ENCODE measurements at regions not wholly inside any gene's neighbourhood (a gene's known extent, or its start where the extent isn't known, plus 50 kb on each side); places are given as distances from the start of the nearest gene placed in this dataset.
"Not testable (repeated sequence)": the region's sequence is repeated elsewhere in the genome, so short reads cannot be mapped to it uniquely, and the experiment has no call there.

DNA sequence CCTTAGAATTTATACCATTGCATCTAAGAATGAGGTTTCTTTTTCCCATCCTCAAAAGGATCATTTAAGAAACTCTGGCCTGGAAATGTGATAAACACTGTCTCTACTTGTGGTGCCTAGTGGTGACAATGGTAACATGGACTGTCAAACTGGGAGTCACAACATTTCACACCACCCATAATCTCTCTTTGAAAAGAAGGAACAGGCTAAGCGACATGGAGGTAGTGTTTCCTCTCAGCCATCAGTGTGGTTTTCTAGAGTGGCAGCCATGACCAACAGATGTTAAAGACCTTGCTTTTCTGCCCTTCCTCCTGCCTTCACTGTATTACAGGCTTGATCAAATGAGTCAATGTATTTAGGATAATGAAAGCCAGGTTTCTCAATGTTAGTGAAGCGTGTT is 283.1 kb upstream of the STAC start:
- DNase-seq, result no peak

DNA sequence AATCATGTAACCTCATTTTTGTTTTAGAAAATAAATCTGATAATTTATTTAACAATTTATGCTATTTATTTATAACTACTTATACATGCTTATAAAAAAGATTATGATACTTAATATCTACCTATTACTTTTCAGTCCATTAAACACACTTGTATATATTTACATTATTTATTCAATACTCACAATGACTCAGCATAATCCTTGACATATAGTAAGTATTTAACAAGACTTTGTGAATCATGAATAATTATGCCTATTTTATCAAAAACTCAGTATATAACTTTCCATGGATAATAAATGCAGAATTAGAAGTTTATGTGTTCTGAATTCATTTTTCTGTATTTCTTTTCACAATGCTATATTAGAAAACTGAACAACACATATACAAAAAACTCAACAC is 266.0 kb upstream of the STAC start:
- DNase-seq, result no peak

DNA sequence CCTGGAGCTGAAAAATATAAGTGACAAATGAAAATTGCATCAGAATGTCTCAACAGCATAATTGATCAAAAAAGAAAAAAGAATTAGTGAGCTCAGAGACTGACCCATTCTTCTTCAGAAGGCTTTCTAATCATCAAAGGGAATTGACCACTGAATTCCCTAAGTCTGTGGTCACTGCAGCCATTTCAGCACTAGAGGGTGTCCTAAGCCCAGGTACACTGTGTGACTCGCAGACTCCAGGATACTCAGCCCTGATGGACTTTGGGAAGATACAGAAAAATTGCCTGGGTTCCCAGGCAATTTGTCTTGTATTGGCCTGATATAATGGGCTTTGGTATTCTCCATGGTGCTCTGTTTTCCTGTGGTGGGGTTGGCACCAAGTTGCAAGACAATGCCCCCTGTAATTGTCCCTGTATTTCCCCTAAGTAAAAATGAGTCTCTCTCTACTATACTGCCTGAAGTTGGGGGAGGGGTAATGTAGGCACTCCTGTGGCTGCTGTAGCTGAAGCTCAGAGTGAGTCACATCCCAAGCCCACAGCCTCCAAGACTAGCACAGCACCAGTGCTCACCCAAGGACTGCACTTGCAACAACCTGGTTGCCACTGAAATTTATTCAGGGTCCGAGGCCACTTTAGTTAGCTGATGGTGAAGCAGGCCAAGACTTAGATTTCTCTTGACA is 256.0 kb upstream of the STAC start:
- DNase-seq, result no peak

DNA sequence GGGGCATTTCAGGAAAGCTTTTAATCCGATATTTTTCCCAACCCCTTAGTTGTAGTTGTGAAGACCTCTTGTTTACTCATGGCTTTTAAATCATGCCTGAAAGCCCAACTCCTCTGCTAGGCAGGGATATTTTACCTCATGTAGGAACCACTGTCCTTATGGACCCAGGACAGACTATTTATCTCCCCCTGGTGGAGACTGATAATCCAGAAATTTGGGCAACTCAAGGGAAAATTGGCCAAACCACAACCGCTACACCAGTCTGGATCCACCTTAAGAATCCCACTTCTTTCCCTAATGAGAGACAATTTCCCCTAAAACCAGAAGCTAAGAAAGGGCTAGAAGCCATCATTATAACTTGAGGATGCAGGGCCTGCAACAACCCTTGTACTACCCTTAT is 248.1 kb upstream of the STAC start:
- no peak for DNase-seq

DNA sequence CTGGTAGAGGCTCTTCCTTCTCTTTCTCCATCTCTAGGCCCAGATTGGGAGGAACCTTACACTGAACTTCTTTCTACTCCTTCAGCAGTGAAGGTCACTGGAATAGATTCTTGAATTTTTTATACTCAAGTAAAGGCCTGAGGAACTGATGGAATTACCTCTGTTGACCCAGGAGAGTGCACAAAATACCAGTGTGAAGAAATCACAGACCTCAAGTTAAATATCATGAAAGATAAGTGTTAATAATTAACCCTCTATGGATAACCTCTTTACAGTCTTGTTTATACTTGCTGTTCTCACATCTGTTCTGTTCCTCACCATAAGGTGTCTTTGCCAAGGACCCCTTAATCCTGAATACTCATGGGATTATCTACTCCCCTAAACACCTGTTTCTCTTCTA is 244.4 kb upstream of the STAC start:
- no peak for DNase-seq

DNA sequence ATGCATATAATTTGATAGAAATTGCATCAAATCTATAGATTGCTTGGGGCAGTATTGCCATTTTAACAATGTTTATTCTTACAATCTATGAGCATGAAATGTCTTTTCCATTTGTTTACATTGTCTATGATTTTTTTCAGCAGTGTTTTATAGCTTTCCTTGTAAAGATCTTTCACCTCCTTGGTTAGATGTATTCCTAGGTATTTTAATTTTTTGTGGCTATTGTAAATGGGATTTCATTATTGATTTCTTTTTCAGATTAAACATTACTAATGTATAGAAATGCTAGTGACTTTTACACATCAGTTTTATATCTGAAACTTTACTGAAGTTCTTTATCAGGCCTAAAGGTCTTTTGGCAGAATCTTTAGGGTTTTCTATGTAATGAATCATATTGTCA is 237.6 kb upstream of the STAC start:
- DNase-seq, result no peak

DNA sequence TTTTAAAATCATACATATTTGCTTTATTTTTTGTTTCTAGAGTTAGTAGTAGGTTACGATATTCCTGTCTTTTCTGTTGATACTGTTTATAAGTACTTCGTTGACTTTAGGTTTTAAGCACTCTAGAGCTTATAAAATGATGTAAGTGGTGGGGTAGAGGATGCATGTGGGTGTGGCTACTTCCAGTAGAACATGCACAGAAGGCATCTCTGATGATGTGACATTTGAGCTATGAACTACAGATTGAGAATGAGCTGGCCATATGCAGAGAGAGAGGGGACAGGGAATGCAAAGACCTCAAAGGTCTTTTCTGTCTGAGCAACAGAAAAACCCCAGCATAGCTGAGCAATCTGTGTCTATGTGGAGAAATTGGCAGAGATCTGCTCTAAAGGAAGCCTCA is 233.9 kb upstream of the STAC start:
- no peak for DNase-seq

DNA sequence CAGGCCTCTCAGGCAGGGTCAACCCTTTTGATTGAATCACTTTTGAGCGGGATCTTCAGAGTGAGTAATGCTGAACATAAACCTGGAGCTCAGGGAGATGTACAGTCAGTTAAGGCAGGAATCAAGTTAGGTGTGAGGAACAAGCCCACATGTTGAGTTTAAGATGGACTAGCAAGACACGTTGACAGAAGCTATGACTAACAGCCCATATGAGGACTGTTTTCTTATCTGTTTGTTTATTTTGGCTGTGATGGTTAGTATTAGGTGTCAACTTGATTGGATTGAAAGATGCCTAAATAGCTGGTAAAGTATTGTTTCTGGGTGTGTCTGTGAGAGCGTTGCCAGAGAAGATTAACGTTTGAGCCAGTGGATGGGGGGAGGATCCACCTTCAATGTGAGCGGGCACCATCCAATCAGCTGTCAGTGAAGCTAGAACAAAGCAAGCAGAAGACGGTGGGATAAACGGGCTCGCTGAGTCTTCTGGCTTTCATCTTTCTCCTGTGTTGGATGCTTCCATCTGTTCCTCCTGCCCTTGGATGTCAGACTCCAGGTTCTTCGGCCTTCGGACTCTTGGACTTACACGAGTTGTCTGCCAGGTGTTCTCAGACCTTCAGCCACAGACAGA is 232.3 kb upstream of the STAC start:
- no peak for DNase-seq

DNA sequence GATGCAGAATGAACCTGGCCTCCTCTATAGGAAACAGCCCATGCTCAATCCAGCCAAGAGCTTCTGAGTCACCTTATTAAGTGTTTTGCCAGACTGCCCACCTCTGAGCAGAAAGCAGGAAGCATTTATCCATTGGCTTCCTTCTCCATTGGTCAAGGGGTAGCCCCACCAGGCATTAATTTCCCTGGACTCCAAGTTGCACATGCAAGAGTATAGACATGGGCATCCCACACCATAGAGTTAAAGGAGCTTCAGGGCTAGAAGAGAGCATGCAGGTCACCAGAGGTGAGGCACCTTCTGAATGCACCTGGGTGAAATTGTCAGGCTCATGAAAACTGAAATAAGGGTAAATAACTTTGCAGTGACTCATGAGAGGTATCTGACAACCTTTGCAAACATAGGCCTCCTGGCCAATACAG is 230.8 kb upstream of the STAC start:
- DNase-seq, result no peak

DNA sequence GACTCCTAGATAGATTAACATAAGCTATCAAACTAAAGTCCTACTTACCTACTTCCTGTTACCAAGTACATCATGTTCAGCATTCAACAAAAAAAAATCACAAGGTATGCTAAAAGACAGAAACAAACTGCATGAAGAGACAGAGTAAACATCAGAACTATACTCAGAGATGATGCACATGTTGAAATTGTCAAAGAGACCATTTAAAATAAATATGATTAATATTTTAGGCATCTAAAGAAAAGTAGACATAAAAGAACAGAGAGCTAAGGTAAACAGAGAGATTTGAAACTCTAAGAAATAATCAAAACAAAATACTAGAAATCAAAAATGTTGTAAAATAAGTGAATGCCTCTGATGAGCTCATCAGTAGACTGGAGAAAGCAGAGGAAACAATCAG is 224.8 kb upstream of the STAC start:
- DNase-seq, result no peak

DNA sequence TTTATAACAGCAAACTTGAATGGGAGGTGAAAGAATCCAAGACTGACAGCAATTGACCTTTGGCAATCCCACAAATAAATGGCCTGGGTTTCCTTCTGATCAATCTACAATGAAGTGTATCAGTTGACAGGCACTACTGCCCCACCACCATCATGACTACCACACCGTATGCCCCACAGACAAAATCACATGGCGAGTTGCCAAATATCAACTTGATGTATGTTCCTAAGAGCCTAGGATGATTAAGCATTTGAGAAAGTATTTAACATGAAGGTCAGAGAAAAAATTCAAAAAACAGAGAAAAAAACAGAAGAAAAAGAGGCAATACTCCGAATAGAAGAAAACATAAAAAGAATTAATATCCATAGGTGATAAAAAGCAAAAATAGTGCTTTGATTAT is 215.9 kb upstream of the STAC start:
- DNase-seq, result no peak

DNA sequence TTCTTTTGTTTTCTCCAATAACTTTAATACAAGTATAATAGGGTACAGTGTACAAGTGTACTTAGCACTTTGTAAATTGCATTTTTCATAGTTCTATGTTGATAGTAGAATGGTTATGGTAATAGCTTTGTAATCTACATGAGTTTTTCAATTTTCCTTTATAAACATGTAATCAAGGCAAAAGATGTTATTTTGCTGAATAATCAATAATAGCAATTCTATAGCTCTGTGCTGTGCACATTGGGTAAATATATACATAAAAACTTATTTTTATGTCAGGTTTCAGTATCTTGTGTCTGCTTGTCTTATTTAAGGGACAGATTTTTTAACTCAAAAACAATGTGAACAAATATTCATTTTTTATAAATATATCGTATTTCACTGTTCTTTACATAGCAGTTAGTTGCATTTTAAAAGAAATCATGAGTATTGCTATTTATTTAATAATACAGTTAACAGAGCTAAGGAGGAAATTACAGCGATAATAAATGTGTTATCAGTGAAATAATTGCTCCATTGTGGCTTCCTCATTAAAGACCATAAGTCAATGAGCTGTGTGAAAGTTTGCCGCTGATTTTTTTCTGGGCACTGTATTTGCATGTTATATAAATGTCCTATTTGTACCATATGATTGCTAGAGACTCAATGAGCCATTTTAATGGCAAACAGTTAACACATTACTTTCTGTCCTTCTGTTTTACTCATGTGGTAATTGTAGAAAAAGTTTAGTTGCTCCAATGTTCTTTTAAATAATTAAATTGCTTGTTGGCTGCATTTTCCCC is 214.6 kb upstream of the STAC start:
- no peak for DNase-seq

DNA sequence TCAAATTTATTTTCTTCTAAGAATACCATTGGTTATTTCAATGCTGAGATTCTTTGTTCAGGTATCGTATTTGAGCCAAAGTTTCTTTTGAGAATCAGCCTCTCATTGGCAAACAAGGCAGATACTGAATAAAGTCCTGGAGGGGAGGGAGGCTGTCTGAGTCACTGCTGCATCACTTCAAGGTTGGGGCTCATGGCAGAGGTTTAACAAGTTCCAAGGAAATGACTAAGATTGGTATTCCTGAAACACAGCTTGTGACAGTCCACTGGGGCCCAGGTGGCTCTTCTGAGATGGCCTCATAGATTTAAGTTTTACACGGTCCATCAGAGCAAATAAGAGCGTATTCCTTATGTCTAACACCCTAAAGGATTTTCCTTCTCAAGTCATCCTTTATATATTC is 213.8 kb upstream of the STAC start:
- no peak for DNase-seq

DNA sequence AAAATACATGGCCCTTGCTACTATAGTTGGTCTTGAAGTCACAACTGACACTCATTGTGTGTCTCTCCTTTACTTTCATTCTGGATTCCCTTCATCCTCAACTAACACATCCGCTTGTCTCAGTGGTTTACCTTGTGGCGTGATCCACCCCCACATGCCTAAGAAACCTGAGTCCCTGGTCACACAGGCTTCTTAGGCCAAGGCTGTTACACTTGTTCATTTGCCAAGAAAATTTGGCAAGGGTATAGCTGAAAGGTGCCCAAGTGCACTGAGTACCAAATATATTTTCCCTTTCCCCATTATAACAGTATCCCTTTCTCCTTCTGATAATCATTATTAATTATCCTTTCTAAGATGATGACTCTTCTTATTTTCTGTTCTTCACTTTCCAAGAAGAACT is 207.6 kb upstream of the STAC start:
- DNase-seq, result no peak

DNA sequence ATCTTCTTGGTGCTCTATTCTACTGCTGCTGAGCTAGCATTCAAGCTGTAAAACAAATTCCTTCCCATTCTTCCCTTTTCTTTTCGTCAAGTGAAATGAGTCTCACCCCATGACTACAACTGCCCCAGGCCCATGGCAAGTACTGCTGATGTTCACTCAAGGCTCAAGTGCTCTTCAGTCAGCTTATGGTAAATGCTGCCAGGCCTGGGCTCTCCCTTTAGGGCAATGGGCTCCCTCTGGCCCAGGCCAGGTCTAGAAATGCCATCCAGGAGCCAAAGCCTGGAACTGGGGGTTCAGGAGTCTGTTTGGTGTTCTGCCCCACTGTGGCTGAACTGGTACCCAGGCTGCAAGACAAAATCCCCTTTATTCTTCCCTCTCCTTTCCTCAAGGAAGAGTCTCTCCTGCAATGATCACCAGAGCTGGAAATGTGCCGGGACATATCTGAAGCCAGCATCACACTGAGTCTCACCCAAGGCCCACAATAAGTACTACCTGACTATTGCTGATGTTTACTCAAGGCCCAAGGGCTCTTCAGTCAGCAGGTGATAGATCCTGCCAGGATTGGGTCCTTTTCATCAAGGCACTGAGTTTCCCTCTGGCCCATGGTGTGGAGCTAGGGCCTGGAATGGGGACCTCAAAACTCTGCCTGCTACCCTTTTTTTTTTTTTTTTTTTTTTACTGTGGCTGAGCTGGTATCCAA is 205.0 kb upstream of the STAC start:
- no peak for DNase-seq

DNA sequence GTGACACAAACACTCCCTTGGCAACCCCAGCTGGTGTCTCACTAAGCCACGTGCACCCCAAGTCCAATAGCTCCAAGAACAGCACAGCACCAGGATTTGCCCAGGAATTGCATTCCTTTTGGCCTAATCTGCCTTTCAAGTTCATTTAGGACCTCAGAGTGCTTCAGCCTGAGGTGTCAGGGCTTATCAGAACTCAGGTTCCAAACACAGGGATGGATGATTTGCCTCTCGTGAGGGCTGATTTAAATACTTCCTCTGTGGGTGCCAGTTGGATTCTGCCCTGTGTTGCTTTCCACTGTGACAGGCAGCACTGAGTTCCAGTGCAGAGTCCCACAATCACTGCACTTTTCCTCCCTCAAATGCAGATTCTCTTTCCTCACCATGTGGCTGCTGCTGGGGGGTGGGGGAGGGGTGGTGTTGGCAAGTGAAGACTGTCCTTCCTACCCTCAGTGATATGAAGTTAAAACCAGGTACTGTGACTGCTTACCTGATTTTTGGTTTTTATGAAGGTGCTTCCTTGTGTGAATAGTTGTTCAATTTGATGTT is 204.3 kb upstream of the STAC start:
- no peak for DNase-seq

DNA sequence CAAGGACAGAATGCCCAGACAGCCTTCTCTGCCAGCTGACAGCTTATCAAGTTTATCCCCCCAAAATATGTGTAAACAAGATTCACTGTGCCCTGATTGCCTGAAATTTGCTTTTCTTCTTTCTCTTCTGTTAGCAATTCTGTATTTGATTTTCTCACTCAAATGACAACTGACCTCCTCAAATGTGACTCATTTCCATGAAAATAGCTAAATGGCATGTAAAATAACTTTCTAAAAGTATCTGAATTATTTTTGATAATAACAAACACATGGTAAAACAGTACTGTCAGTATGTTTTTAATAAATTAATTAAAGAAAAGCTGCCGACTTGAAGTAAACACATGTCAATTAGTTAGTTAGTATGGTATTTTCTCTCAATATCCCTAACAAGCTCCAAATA is 202.3 kb upstream of the STAC start:
- DNase-seq, result no peak

DNA sequence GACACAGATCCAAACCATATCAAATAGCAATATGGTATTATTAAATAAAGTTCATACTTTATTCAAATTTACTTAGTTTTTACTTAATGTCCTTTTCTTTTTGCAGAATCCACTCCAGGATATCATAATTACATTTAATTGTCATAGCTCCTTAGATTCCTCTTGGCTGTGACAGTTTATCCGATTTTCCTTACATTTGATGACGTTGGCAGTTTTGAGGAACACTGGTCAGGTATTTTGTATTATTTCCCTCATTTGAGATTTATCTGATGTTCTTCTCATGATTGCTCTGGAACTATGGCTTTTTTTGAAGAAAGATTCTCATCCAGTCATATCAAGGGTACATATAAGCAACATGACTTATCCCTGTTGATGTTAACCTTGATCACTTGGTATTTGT is 198.3 kb upstream of the STAC start:
- no peak for DNase-seq

DNA sequence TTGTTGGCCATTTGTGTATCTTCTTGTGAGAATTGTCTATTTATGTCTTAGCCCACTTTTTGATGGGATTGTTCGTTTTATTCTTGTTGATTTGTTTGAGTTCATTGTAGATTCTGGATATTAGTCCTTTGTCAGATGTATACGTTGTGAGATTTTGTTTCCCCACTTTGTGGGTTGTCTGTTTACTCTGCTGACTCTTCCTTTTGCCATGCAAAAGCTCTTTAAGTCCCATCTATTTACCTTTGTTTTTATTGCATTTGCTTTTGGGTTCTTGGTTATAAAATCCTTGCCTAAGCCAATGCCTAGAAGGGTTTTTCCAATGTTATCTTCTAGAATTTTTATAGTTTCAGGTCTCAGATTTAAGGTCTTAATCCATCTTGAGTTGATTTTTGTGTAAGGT is 193.1 kb upstream of the STAC start:
- DNase-seq, result not testable (repeated sequence)

DNA sequence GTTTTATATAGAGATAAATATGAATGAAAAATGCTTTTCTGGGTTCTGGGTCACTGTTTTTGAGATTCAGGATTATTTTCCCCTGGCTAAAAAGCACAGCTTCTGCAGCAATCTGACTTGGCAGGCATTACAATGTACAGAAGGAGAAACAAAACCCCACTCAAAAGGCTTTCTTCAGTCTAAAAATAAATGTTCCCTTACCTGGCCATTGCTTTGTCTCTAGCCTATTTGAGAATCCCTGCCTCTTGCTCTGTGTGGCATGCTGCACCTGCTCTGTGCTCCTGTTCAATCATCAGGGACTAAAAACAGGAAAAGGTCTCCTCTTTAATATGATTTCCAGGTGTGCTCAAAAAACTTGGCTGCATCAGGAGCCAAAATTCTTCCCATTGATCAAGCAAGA is 187.4 kb upstream of the STAC start:
- no peak for DNase-seq

DNA sequence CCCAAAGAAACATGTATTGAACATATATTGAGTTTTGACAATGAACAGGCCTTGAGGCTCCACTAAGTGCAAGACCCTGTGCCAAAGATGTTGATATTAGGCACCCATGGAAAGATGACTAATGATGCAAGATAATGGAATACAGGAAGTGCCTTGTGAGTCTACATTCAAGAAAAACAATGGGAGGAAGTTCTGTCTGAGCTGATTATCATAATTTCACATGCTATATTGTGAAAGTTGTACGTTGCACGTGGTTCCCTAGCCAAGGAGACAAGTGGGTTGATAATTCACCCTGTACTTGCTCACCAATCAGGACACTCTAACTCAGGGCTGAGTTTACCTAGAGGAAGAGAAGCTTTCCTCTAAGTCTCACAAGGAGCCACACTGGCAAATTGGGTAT is 186.9 kb upstream of the STAC start:
- DNase-seq, result no peak

DNA sequence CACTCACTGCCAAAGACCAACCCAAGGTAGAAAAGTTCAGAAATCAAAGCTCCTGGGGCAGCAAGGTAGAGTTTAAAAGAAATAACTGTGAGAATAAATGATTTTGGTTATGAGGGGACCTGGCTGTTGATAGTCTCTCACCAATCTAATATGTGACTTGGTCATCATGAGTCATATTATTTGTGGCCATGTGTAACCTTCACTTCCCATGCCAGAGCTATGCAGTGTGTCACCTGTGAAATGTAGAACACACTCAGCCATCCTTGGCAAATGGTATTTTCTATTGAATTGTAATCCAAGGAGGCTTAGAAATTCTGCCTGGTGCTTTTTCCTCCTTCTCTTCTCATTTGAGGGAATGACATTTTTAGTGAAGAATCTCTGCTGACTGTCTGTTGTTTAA is 184.2 kb upstream of the STAC start:
- no peak for DNase-seq

DNA sequence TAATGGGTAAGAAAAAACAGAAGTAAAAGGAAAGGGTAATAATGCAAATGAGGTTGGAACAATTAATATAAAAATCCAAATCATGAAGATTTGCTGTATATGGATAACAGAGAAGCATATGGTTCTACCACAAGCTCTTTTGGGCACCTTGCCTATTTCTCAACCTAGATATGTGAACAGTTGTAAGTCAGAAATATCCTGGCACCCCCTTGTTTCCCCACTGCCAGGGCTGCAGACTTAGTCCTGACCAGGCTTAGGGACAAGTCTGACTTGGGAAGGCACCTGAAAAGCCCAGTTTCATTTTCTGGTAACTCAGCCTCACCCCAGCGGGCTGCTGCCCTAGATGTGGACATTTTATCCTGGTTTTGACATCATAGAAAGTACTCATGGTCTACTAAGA is 183.2 kb upstream of the STAC start:
- DNase-seq, result no peak

DNA sequence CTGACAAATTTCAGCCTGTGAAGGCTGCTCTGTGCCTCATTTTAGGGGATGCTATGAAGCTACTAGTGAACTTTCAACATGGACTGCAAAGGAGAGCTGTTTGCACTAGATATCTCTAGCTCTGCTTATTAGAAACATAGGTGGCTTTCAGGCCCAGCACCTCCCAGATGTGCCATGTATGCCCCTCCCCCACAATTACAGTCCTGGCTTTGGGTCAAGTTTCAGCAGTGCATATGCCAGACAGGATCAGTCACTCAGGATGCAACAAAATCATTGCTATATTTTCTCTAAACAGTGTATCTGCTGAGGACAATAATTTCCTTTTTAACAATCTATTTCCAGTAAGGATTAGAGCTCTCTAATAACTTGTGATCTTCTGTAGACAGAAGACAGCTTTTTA is 178.8 kb upstream of the STAC start:
- DNase-seq, result no peak
